Medulla oblongata (tissue), 1 donor: ENCODE measurements at regions not wholly inside any gene's neighbourhood (a gene's known extent, or its start where the extent isn't known, plus 50 kb on each side); places are given as distances from the start of the nearest gene placed in this dataset.

ENCODE experiments used
- DNase-seq: peaks from one replicate; pipeline ENCODE4 v3.0.0-alpha.2; 2015; ENCODE audit errors: extremely low spot score

- no peak for DNase-seq
Measured at GRCh38 chr4:138567696-138568095, 325.5 kb upstream of the SLC7A11 start.

- DNase-seq, result no peak
Measured at GRCh38 chr4:138565576-138565975, 323.4 kb upstream of the SLC7A11 start.

- DNase-seq, result no peak
Measured at GRCh38 chr4:138562544-138562991, 320.4 kb upstream of the SLC7A11 start.

- DNase-seq, result no peak
Measured at GRCh38 chr4:138561906-138562305, 319.8 kb upstream of the SLC7A11 start.

GRCh38 chr4:138561276-138561880, 319.2 kb upstream of the SLC7A11 start:
- no peak for DNase-seq

GRCh38 chr4:138560448-138560847, 318.3 kb upstream of the SLC7A11 start:
- DNase-seq, result no peak

- DNase-seq, result no peak
Measured at GRCh38 chr4:138558886-138559285, 316.7 kb upstream of the SLC7A11 start.

GRCh38 chr4:138555584-138555983, 313.4 kb upstream of the SLC7A11 start:
- no peak for DNase-seq

GRCh38 chr4:138555108-138555507, 313.0 kb upstream of the SLC7A11 start:
- DNase-seq, result no peak

GRCh38 chr4:138553001-138553845, 311.1 kb upstream of the SLC7A11 start:
- no peak for DNase-seq

GRCh38 chr4:138542191-138542776, 300.1 kb upstream of the SLC7A11 start:
- no peak for DNase-seq

- no peak for DNase-seq
Measured at GRCh38 chr4:138540056-138540800, 298.1 kb upstream of the SLC7A11 start.

GRCh38 chr4:138538743-138539142, 296.6 kb upstream of the SLC7A11 start:
- no peak for DNase-seq

- no peak for DNase-seq
Measured at GRCh38 chr4:138537731-138538490, 295.8 kb upstream of the SLC7A11 start.

GRCh38 chr4:138535316-138535715, 293.2 kb upstream of the SLC7A11 start:
- DNase-seq, result no peak

- no peak for DNase-seq
Measured at GRCh38 chr4:138522366-138522765, 280.2 kb upstream of the SLC7A11 start.

GRCh38 chr4:138521809-138522208, 279.7 kb upstream of the SLC7A11 start:
- no peak for DNase-seq

GRCh38 chr4:138519436-138519835, 277.3 kb upstream of the SLC7A11 start:
- DNase-seq, result no peak

- no peak for DNase-seq
Measured at GRCh38 chr4:138513535-138513934, 271.4 kb upstream of the SLC7A11 start.

- DNase-seq, result no peak
Measured at GRCh38 chr4:138512756-138513155, 270.6 kb upstream of the SLC7A11 start.

GRCh38 chr4:138510053-138510452, 267.9 kb upstream of the SLC7A11 start:
- no peak for DNase-seq
